ENCODE measurements at regions not wholly inside any gene's neighbourhood (a gene's known extent, or its start where the extent isn't known, plus 50 kb on each side); places are given as distances from the start of the nearest gene placed in this dataset.

- TF ChIP-seq POLR2A (IDR thresholded peaks at IDR 0.05) (no peak), CTCF (IDR thresholded peaks at IDR 0.05) (no peak)
Observed at GRCh38 chr12:25741917-25742316, 188.8 kb upstream of the LMNTD1 start.
